Calu3 (cell line): ENCODE measurements at regions not wholly inside any gene's neighbourhood (a gene's known extent, or its start where the extent isn't known, plus 50 kb on each side); places are given as distances from the start of the nearest gene placed in this dataset.

Source experiments
- BruUV-seq: library from RNA; stranded (reverse); fragments of 400-500 nt; replicated peaks from 2 replicates; lab custom pipeline; 2021; lab: Mats Ljungman, UMichigan
- CTCF ChIA-PET: fragments of 300-600 bp; sonication (Branson Sonifier 250); formaldehyde crosslinking; loops from one replicate; lab custom pipeline; 2022; ENCODE audit warnings: antibody characterized with exemption; lab: Charles Lee
- DNase-seq: peaks from one replicate; pipeline ENCODE4 v3.0.0; 2022
- H3K27ac Mint-ChIP-seq: one replicate; pipeline ENCODE4 v1.8.0; 2022; ENCODE audit warnings: mixed read lengths; ENCODE audit not compliant: unreplicated experiment
- H3K27me3 Mint-ChIP-seq: one replicate; pipeline ENCODE4 v1.8.0; 2022; ENCODE audit warnings: mixed read lengths; ENCODE audit not compliant: unreplicated experiment
- H3K36me3 Mint-ChIP-seq: one replicate; pipeline ENCODE4 v1.8.0; 2022; ENCODE audit warnings: mild to moderate bottlenecking, moderate library complexity, mixed read lengths; ENCODE audit not compliant: insufficient read depth, unreplicated experiment
- H3K4me1 Mint-ChIP-seq: one replicate; pipeline ENCODE4 v1.8.0; 2022; ENCODE audit warnings: mild to moderate bottlenecking, low read depth, mixed read lengths; ENCODE audit not compliant: unreplicated experiment
- H3K4me3 Mint-ChIP-seq: one replicate; pipeline ENCODE4 v1.8.0; 2022; ENCODE audit warnings: mild to moderate bottlenecking, low read depth, moderate library complexity, mixed read lengths; ENCODE audit not compliant: unreplicated experiment
- H3K9me3 Mint-ChIP-seq: one replicate; pipeline ENCODE4 v1.8.0; 2022; ENCODE audit warnings: low read depth, mixed read lengths; ENCODE audit not compliant: unreplicated experiment
- CTCF ChIP-seq: fragments of 200-600 bp; IDR thresholded peaks from one replicate; pipeline ENCODE4 v1.8.0; 2022; ENCODE audit warnings: antibody characterized with exemption; ENCODE audit not compliant: unreplicated experiment
- intact Hi-C: fragments of 100-400 bp; cut with micrococcal nuclease; formaldehyde crosslinking; loops from one replicate; pipeline ENCODE4 v1.10.0; 2022; ENCODE audit not compliant: unreplicated experiment

DNA sequence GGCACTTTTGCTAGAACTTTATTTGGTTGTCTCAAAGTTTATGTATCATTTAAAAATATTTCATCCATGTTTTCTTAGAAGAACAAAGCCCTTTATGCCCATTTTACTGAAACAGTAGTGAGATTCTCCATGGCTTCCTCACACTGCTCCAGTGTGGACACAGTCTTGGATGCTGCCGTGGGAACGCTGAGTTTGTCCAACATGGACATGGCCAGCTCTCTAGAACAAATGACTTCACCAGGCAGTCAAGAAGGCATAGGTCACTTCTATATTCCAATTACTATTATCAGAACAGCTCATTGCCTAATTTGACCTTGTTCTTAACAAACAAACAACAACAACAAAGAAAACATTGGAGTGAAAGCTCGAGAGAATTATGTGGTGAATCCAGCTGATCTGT lies 414.1 kb upstream of the ID2 start:
- Mint-ChIP-seq H3K27me3 (no peaks in the 10 kb centered on the region), H3K36me3 (peaks cover 5% of the 10 kb centered on the region), H3K4me3 (no peak overlapping the region), H3K9me3 (peaks cover 5% of the 10 kb centered on the region), H3K27ac (no peak overlapping the region), H3K4me1 (no peaks in the 10 kb centered on the region)
- BruUV-seq = no TSS peak
- CTCF ChIA-PET = no interaction called here
- no peak for DNase-seq
- no peak for TF ChIP-seq CTCF
- intact Hi-C loops = no loop called here

- H3K36me3 Mint-ChIP-seq = peaks cover 5% of the 10 kb centered on the region
- peaks cover 5% of the 10 kb centered on the region for H3K9me3 Mint-ChIP-seq
- H3K4me3 Mint-ChIP-seq = no peak overlapping the region
- no peak overlapping the region for H3K27ac Mint-ChIP-seq
- no TSS peak for BruUV-seq
- DNase-seq = no peak
- intact Hi-C loops = no loop called here
- CTCF ChIA-PET = no interaction called here
- H3K4me1 Mint-ChIP-seq = no peaks in the 10 kb centered on the region
- no peak for TF ChIP-seq CTCF
- H3K27me3 Mint-ChIP-seq = no peaks in the 10 kb centered on the region
Observed at GRCh38 chr2:8268172-8268783, 413.6 kb upstream of the ID2 start.

DNA sequence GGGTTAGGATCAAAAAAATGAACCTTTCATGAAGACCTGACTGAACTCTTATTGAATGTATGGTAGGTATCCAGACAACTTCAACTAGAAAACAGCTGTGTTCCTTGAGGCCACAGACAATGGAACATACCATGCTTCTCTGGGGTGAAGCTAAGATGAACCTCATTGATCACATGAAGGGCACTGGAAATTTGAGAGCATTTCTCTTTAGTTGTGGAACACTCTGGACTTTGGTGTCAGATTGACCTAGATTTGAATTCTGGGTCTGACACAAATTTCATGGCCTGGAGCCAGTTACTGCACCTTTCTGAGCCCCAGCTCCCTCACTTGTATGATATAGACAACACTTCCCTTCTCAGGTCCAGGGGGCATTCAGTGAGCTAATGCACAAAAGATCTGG lies 411.2 kb upstream of the ID2 start:
- peaks cover 7% of the 10 kb centered on the region for H3K9me3 Mint-ChIP-seq
- CTCF ChIA-PET = no interaction called here
- H3K4me1 Mint-ChIP-seq = no peaks in the 10 kb centered on the region
- no peak for TF ChIP-seq CTCF
- H3K27me3 Mint-ChIP-seq = no peaks in the 10 kb centered on the region
- DNase-seq = no peak
- H3K4me3 Mint-ChIP-seq = no peak overlapping the region
- H3K36me3 Mint-ChIP-seq = peaks cover 5% of the 10 kb centered on the region
- H3K27ac Mint-ChIP-seq = no peak overlapping the region
- intact Hi-C loops = no loop called here
- BruUV-seq = no TSS peak

DNA sequence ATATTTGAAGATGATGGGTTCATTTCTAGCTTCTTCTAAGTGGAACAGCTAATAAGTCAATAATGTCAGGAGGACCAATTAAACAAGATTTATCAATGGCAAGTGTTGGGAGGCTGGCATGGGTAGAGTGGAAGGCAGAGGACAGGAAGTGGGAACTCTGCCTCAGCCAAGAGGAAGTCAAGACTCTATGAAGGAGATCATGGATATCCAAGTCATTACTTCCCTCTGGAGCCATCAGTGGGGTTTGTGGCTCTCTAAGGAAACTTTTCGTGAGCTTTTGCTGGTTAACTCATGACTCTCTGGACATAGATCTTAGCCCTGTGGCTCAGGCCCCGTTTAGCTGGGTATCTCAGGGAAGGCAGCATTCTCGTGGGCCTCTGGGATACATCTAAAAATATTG lies 410.4 kb upstream of the ID2 start:
- H3K36me3 Mint-ChIP-seq = peaks cover 5% of the 10 kb centered on the region
- peaks cover 7% of the 10 kb centered on the region for H3K9me3 Mint-ChIP-seq
- H3K27me3 Mint-ChIP-seq = no peaks in the 10 kb centered on the region
- H3K4me3 Mint-ChIP-seq = no peak overlapping the region
- no peak for TF ChIP-seq CTCF
- H3K4me1 Mint-ChIP-seq = no peaks in the 10 kb centered on the region
- DNase-seq = no peak
- no TSS peak for BruUV-seq
- intact Hi-C loops = no loop called here
- no peak overlapping the region for H3K27ac Mint-ChIP-seq
- CTCF ChIA-PET = no interaction called here
